ENCODE measurements at regions not wholly inside any gene's neighbourhood (a gene's known extent, or its start where the extent isn't known, plus 50 kb on each side); places are given as distances from the start of the nearest gene placed in this dataset.
"Not testable (repeated sequence)": the region's sequence is repeated elsewhere in the genome, so short reads cannot be mapped to it uniquely, and the experiment has no call there.

DNA sequence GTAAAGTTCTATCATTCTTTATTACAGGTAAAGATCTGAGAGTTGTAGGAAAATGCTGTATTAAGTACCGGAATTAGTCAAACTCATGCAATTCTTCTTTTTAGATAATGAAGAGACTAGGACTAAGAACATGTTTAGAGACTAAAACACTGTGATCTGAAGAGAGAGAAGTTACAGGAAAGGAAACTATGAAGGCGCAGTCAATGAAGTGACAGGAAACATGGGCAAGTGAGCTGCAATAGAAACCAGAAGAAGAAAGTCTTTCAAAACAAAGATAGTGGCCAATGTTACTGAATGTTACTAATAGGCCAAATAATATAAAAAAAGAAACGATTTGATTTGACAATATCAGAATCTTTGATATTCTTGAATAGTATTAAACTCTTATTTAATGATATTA is 659.4 kb upstream of the RGS18 start:
- H3K36me3 ChIP-seq (ENCODE audit: control insufficient read depth in 2 of 3, insufficient read depth in 3 of 3, low read length in 3 of 3), result no peaks in the 10 kb centered on the region
- no peak for FAIRE-seq
- TF ChIP-seq, protein P1, sequence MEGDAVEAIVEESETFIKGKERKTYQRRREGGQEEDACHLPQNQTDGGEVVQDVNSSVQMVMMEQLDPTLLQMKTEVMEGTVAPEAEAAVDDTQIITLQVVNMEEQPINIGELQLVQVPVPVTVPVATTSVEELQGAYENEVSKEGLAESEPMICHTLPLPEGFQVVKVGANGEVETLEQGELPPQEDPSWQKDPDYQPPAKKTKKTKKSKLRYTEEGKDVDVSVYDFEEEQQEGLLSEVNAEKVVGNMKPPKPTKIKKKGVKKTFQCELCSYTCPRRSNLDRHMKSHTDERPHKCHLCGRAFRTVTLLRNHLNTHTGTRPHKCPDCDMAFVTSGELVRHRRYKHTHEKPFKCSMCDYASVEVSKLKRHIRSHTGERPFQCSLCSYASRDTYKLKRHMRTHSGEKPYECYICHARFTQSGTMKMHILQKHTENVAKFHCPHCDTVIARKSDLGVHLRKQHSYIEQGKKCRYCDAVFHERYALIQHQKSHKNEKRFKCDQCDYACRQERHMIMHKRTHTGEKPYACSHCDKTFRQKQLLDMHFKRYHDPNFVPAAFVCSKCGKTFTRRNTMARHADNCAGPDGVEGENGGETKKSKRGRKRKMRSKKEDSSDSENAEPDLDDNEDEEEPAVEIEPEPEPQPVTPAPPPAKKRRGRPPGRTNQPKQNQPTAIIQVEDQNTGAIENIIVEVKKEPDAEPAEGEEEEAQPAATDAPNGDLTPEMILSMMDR (IDR thresholded peaks at IDR 0.05; ENCODE audit: borderline replicate concordance, extremely low read depth, insufficient read depth), result no peak

DNA sequence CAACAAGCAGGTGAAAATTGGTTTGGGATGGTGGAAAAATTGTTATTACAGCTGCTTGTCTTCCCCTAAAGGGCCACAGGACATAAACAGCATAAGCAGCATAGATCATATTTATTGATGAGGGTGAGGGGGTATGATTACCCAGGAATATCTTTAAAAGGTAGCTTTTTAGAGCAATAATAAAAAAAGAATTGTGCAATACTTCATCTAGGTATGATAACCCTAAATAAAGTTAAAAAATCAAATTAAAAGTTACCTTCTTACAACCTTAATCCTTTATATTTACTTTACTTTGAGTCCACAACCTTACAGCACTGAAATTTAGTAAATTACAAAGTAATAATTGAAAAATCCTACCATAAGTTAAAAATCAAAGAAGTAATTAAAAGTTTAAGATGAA is 653.3 kb upstream of the RGS18 start:
- H3K4me3 ChIP-seq (ENCODE audit: low read length in 3 of 3), result no peak overlapping the region
- intact Hi-C loops (cut with DNase I), result no loop called here
- no peaks in the 10 kb centered on the region for H3K36me3 ChIP-seq (ENCODE audit: control insufficient read depth in 2 of 3, insufficient read depth in 3 of 3, low read length in 3 of 3)

More for the DNA sequence above, 659.4 kb upstream of the RGS18 start:
- Histone ChIP-seq H3K4me3 (ENCODE audit: low read length in 3 of 3) (no peak overlapping the region), H3K27ac (ENCODE audit: low read depth in 2 of 2, low read length in 2 of 2) (no peak overlapping the region), H3K9ac (ENCODE audit: low read length in 3 of 3) (no peak overlapping the region), H3K9me3 (ENCODE audit: control insufficient read depth in 2 of 3, insufficient read depth in 1 of 3, low read length in 3 of 3) (no peaks in the 10 kb centered on the region), H3K4me1 (ENCODE audit: control insufficient read depth in 2 of 3, insufficient read depth in 2 of 3, low read depth in 1 of 3, low read length in 3 of 3) (no peaks in the 10 kb centered on the region), H3K27me3 (ENCODE audit: control insufficient read depth, insufficient read depth, low read length) (no peaks in the 10 kb centered on the region)
- intact Hi-C loops (cut with DNase I), result no loop called here
- DNase-seq, result no peak

DNA sequence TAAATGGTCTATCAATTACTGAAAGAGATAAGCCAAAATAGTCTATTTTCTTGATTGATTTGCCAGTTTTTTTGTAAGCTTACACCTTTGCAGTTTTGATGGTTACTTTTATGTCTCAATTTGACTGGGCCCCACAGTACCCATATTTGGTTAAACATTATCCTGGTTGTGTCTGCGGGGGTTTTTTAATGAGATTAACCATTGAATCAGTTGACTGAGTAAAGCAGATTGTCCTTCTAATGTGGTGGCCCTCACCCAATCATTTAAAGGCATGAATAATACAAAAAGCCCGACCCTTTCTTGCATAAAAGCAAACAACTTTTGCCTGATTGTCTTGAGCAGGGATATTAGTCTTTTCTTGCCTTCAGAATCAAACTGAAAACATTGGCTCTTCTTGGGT is 650.0 kb upstream of the RGS18 start:
- FAIRE-seq, result no peak

More for the DNA sequence above, 653.3 kb upstream of the RGS18 start:
- Histone ChIP-seq H3K9me3 (ENCODE audit: control insufficient read depth in 2 of 3, insufficient read depth in 1 of 3, low read length in 3 of 3) (no peaks in the 10 kb centered on the region), H3K27ac (ENCODE audit: low read depth in 2 of 2, low read length in 2 of 2) (no peak overlapping the region), H3K9ac (ENCODE audit: low read length in 3 of 3) (no peak overlapping the region), H3K27me3 (ENCODE audit: control insufficient read depth, insufficient read depth, low read length) (no peaks in the 10 kb centered on the region), H3K4me1 (ENCODE audit: control insufficient read depth in 2 of 3, insufficient read depth in 2 of 3, low read depth in 1 of 3, low read length in 3 of 3) (no peaks in the 10 kb centered on the region)
- DNase-seq (no peak), FAIRE-seq (peak; percentile 33)
- TF ChIP-seq, protein P1 (IDR thresholded peaks at IDR 0.05; ENCODE audit: borderline replicate concordance, extremely low read depth, insufficient read depth), result no peak

DNA sequence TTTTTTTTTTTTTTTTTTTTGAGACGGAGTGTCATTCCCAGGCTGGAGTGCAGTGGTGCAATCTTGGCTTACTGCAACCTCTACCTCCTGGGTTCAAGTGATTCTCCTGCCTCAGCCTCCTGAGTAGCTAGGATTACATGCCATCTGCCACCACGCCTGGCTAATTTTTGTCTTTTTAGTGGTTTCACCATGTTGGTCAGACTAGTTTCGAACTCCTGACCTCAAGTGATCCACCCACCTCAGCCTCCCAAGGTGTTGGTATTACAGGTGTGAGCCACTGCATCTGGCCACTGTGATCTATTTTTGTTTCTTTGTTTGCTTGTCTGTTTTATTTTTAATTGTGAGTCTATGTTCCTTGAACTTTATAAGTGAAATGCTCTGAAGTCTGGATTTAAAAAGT is 646.8 kb upstream of the RGS18 start:
- H3K9ac ChIP-seq (ENCODE audit: low read length in 3 of 3); H3K36me3 ChIP-seq (ENCODE audit: control insufficient read depth in 2 of 3, insufficient read depth in 3 of 3, low read length in 3 of 3); intact Hi-C loops (cut with DNase I); H3K9me3 ChIP-seq (ENCODE audit: control insufficient read depth in 2 of 3, insufficient read depth in 1 of 3, low read length in 3 of 3); H3K27me3 ChIP-seq (ENCODE audit: control insufficient read depth, insufficient read depth, low read length); H3K4me3 ChIP-seq (ENCODE audit: low read length in 3 of 3); DNase-seq; H3K4me1 ChIP-seq (ENCODE audit: control insufficient read depth in 2 of 3, insufficient read depth in 2 of 3, low read depth in 1 of 3, low read length in 3 of 3); H3K27ac ChIP-seq (ENCODE audit: low read depth in 2 of 2, low read length in 2 of 2); FAIRE-seq: not testable (repeated sequence)

More for the DNA sequence above, 650.0 kb upstream of the RGS18 start:
- no peak overlapping the region for H3K27ac ChIP-seq (ENCODE audit: low read depth in 2 of 2, low read length in 2 of 2)
- intact Hi-C loops (cut with DNase I), result no loop called here
- DNase-seq, result peak in 2 of 5 donors; percentile 3 to 13
- H3K27me3 ChIP-seq (ENCODE audit: control insufficient read depth, insufficient read depth, low read length), result no peaks in the 10 kb centered on the region
- no peaks in the 10 kb centered on the region for H3K9me3 ChIP-seq (ENCODE audit: control insufficient read depth in 2 of 3, insufficient read depth in 1 of 3, low read length in 3 of 3)
- no peaks in the 10 kb centered on the region for H3K4me1 ChIP-seq (ENCODE audit: control insufficient read depth in 2 of 3, insufficient read depth in 2 of 3, low read depth in 1 of 3, low read length in 3 of 3)
- peak overlapping the region in 2 of 3 donors; percentile 13 to 46 for H3K4me3 ChIP-seq (ENCODE audit: low read length in 3 of 3)
- TF ChIP-seq, protein P1 (IDR thresholded peaks at IDR 0.05; ENCODE audit: borderline replicate concordance, extremely low read depth, insufficient read depth), result no peak
- no peak overlapping the region for H3K9ac ChIP-seq (ENCODE audit: low read length in 3 of 3)
- H3K36me3 ChIP-seq (ENCODE audit: control insufficient read depth in 2 of 3, insufficient read depth in 3 of 3, low read length in 3 of 3), result no peaks in the 10 kb centered on the region

Data from kidney (tissue), 13 donors.